ENCODE measurements at regions not wholly inside any gene's neighbourhood (a gene's known extent, or its start where the extent isn't known, plus 50 kb on each side); places are given as distances from the start of the nearest gene placed in this dataset.

- no peaks in the 10 kb centered on the region for H3K79me2 ChIP-seq (ENCODE audit: insufficient read depth, low read length)
- no peak overlapping the region for H3K9ac ChIP-seq (ENCODE audit: low read length)
- no peaks in the 10 kb centered on the region for H3K27me3 ChIP-seq (ENCODE audit: low read length)
- H3K36me3 ChIP-seq (ENCODE audit: low read length): no peaks in the 10 kb centered on the region
- no peak for TF ChIP-seq EZH2phosphoT487 (conservative IDR thresholded peaks at IDR 0.05; ENCODE audit: low read length)
- no peak for TF ChIP-seq CTCF (IDR thresholded peaks at IDR 0.05; ENCODE audit: insufficient read depth, low read length, poor library complexity, severe bottlenecking)
- no peak overlapping the region for H3K4me2 ChIP-seq (ENCODE audit: low read depth, low read length, poor library complexity, severe bottlenecking)
- H3K27ac ChIP-seq (ENCODE audit: low read depth, low read length): no peak overlapping the region
- no peak overlapping the region for H3K4me3 ChIP-seq (ENCODE audit: insufficient read depth, low read length, poor library complexity, severe bottlenecking)
- no peak overlapping the region for H2AFZ ChIP-seq (ENCODE audit: low read depth, low read length, severe bottlenecking)
- no peaks in the 10 kb centered on the region for H4K20me1 ChIP-seq (ENCODE audit: low read depth, low read length)
- no peaks in the 10 kb centered on the region for H3K9me3 ChIP-seq (ENCODE audit: insufficient read depth, low read length)
- H3K9me2 ChIP-seq (replicated peaks; ENCODE audit: insufficient read depth, low read length): no peaks in the 10 kb centered on the region
- H3F3A ChIP-seq (ENCODE audit: insufficient read depth): no peaks in the 10 kb centered on the region
These were observed 600.0 kb downstream of the QKI start for GRCh38 chr6:164014346-164015087.

- Histone ChIP-seq H3K79me2 (ENCODE audit: insufficient read depth, low read length) (no peaks in the 10 kb centered on the region), H3K36me3 (ENCODE audit: low read length) (no peaks in the 10 kb centered on the region), H3K9ac (ENCODE audit: low read length) (no peak overlapping the region), H3K9me3 (ENCODE audit: insufficient read depth, low read length) (no peaks in the 10 kb centered on the region), H3K27me3 (ENCODE audit: low read length) (no peaks in the 10 kb centered on the region; the same call in 1 of the 2 replicates), H4K20me1 (ENCODE audit: low read depth, low read length) (no peaks in the 10 kb centered on the region), H3F3A (ENCODE audit: insufficient read depth) (no peaks in the 10 kb centered on the region), H3K4me2 (ENCODE audit: low read depth, low read length, poor library complexity, severe bottlenecking) (no peak overlapping the region), H3K4me3 (ENCODE audit: insufficient read depth, low read length, poor library complexity, severe bottlenecking) (no peak overlapping the region), H3K27ac (ENCODE audit: low read depth, low read length) (no peak overlapping the region), H2AFZ (ENCODE audit: low read depth, low read length, severe bottlenecking) (no peak overlapping the region), H3K9me2 (replicated peaks; ENCODE audit: insufficient read depth, low read length) (no peaks in the 10 kb centered on the region)
- TF ChIP-seq EZH2phosphoT487 (conservative IDR thresholded peaks at IDR 0.05; ENCODE audit: low read length) (no peak), CTCF (IDR thresholded peaks at IDR 0.05; ENCODE audit: insufficient read depth, low read length, poor library complexity, severe bottlenecking) (no peak)
These were observed 599.1 kb downstream of the QKI start for GRCh38 chr6:164013480-164014208.

- TF ChIP-seq EZH2phosphoT487 (conservative IDR thresholded peaks at IDR 0.05; ENCODE audit: low read length) (no peak), CTCF (IDR thresholded peaks at IDR 0.05; ENCODE audit: insufficient read depth, low read length, poor library complexity, severe bottlenecking) (no peak)
- no peaks in the 10 kb centered on the region for H3K36me3 ChIP-seq (ENCODE audit: low read length)
- H3K4me2 ChIP-seq (ENCODE audit: low read depth, low read length, poor library complexity, severe bottlenecking): no peak overlapping the region
- H3K9ac ChIP-seq (ENCODE audit: low read length): no peak overlapping the region
- H3F3A ChIP-seq (ENCODE audit: insufficient read depth): no peaks in the 10 kb centered on the region
- H3K4me3 ChIP-seq (ENCODE audit: insufficient read depth, low read length, poor library complexity, severe bottlenecking): no peak overlapping the region
- H4K20me1 ChIP-seq (ENCODE audit: low read depth, low read length): no peaks in the 10 kb centered on the region
- H3K27me3 ChIP-seq (ENCODE audit: low read length): no peaks in the 10 kb centered on the region; the same call in 1 of the 2 replicates
- H3K79me2 ChIP-seq (ENCODE audit: insufficient read depth, low read length): no peaks in the 10 kb centered on the region
- H3K9me2 ChIP-seq (replicated peaks; ENCODE audit: insufficient read depth, low read length): no peaks in the 10 kb centered on the region
- no peak overlapping the region for H3K27ac ChIP-seq (ENCODE audit: low read depth, low read length)
- H3K9me3 ChIP-seq (ENCODE audit: insufficient read depth, low read length): no peaks in the 10 kb centered on the region
- H2AFZ ChIP-seq (ENCODE audit: low read depth, low read length, severe bottlenecking): no peak overlapping the region
These were observed 596.8 kb downstream of the QKI start for GRCh38 chr6:164011321-164011720.
